ENCODE measurements at regions not wholly inside any gene's neighbourhood (a gene's known extent, or its start where the extent isn't known, plus 50 kb on each side); places are given as distances from the start of the nearest gene placed in this dataset.

GRCh38 chr3:127100459-127101410 lies 92.2 kb upstream of the PRR23E start:
- TF ChIP-seq CTCF (IDR thresholded peaks at IDR 0.05), result no peak
- TF ChIP-seq POLR2A (IDR thresholded peaks at IDR 0.05), result no peak

All from body of pancreas (tissue), 4 donors.